NCI-H1092 (cell line): ENCODE measurements at regions not wholly inside any gene's neighbourhood (a gene's known extent, or its start where the extent isn't known, plus 50 kb on each side); places are given as distances from the start of the nearest gene placed in this dataset.

Source experiments
- DNase-seq: peaks from one replicate; lab custom pipeline; 2025; lab: John Stamatoyannopoulos, UW

GRCh38 chr4:166274136-166274761 lies 401.2 kb downstream of the TLL1 start:
- DNase-seq = no peak

- DNase-seq = no peak
These were observed 401.7 kb downstream of the TLL1 start for GRCh38 chr4:166274775-166275174.

GRCh38 chr4:166277401-166277800 lies 404.4 kb downstream of the TLL1 start:
- DNase-seq = no peak

- DNase-seq = no peak
These were observed 404.8 kb downstream of the TLL1 start for GRCh38 chr4:166277853-166278252.

GRCh38 chr4:166279261-166279660 lies 406.2 kb downstream of the TLL1 start:
- DNase-seq = no peak

GRCh38 chr4:166280642-166281041 lies 407.6 kb downstream of the TLL1 start:
- DNase-seq = no peak

GRCh38 chr4:166282081-166282770 lies 409.2 kb downstream of the TLL1 start:
- DNase-seq = no peak

- DNase-seq = no peak
These were observed 411.2 kb downstream of the TLL1 start for GRCh38 chr4:166284221-166284620.

GRCh38 chr4:166290426-166290825 lies 417.4 kb downstream of the TLL1 start:
- DNase-seq = peak; percentile 1

- DNase-seq = no peak
These were observed 420.5 kb downstream of the TLL1 start for GRCh38 chr4:166293556-166293955.

- no peak for DNase-seq
These were observed 428.2 kb downstream of the TLL1 start for GRCh38 chr4:166301266-166301665.

- no peak for DNase-seq
These were observed 435.6 kb downstream of the TLL1 start for GRCh38 chr4:166308647-166309046.

GRCh38 chr4:166309286-166309685 lies 436.2 kb downstream of the TLL1 start:
- no peak for DNase-seq

- DNase-seq = no peak
These were observed 438.1 kb downstream of the TLL1 start for GRCh38 chr4:166311169-166311568.

- no peak for DNase-seq
These were observed 439.1 kb downstream of the TLL1 start for GRCh38 chr4:166312166-166312565.

GRCh38 chr4:166314902-166315301 lies 441.9 kb downstream of the TLL1 start:
- no peak for DNase-seq

GRCh38 chr4:166315721-166316467 lies 442.9 kb downstream of the TLL1 start:
- no peak for DNase-seq

GRCh38 chr4:166318810-166319525 lies 445.9 kb downstream of the TLL1 start:
- DNase-seq = no peak

GRCh38 chr4:166323250-166323649 lies 450.2 kb downstream of the TLL1 start:
- DNase-seq = no peak

GRCh38 chr4:166324321-166324720 lies 451.3 kb downstream of the TLL1 start:
- DNase-seq = no peak

- DNase-seq = no peak
These were observed 462.4 kb downstream of the TLL1 start for GRCh38 chr4:166335256-166335938.

GRCh38 chr4:166341992-166342391 lies 469.0 kb downstream of the TLL1 start:
- DNase-seq = no peak
